ENCODE measurements at regions not wholly inside any gene's neighbourhood (a gene's known extent, or its start where the extent isn't known, plus 50 kb on each side); places are given as distances from the start of the nearest gene placed in this dataset.

DNA sequence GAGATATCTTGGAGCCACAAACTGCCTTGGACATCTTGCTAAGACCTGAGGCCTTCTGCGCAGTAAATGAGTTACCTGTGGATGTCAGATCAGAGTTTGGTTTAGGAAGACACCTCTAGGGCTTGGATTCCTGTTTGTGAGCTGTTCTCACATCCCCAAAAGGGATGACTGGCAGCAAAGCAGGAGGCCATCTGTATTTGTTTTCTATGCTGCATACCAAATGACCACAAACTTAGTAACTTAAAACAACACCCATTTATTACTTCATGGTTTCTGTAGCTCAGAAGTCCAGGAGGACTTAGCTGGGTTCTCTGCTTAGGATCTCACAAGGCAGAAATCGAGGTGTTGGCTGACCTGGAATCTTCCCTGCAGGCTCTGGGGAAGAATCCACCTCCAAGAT, 116.7 kb downstream of the UNC5CL start:
- TF ChIP-seq, protein P1, sequence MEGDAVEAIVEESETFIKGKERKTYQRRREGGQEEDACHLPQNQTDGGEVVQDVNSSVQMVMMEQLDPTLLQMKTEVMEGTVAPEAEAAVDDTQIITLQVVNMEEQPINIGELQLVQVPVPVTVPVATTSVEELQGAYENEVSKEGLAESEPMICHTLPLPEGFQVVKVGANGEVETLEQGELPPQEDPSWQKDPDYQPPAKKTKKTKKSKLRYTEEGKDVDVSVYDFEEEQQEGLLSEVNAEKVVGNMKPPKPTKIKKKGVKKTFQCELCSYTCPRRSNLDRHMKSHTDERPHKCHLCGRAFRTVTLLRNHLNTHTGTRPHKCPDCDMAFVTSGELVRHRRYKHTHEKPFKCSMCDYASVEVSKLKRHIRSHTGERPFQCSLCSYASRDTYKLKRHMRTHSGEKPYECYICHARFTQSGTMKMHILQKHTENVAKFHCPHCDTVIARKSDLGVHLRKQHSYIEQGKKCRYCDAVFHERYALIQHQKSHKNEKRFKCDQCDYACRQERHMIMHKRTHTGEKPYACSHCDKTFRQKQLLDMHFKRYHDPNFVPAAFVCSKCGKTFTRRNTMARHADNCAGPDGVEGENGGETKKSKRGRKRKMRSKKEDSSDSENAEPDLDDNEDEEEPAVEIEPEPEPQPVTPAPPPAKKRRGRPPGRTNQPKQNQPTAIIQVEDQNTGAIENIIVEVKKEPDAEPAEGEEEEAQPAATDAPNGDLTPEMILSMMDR (conservative IDR thresholded peaks at IDR 0.05): no peak
- no peak for TF ChIP-seq EZH2 (IDR thresholded peaks at IDR 0.05; ENCODE audit: low read depth)

Measured in PC-9 (cell line).